ENCODE measurements at regions not wholly inside any gene's neighbourhood (a gene's known extent, or its start where the extent isn't known, plus 50 kb on each side); places are given as distances from the start of the nearest gene placed in this dataset.

- Histone ChIP-seq H3K4me1 (no peaks in the 10 kb centered on the region), H3K4me3 (no peak overlapping the region), H3K4me2 (no peak overlapping the region), H3K9ac (no peak overlapping the region), H3K36me3 (no peaks in the 10 kb centered on the region), H3K27me3 (no peaks in the 10 kb centered on the region), H3K27ac (no peak overlapping the region), H3K9me3 (replicated peaks in 1 of 11) (no peaks in the 10 kb centered on the region), H4K20me1 (no peaks in the 10 kb centered on the region)
- TF ChIP-seq Cebpa-rat (IDR thresholded peaks at IDR 0.05) = no peak
These were observed 242.1 kb upstream of the NUDT12 start for GRCh38 chr5:103804711-103805110.

DNA sequence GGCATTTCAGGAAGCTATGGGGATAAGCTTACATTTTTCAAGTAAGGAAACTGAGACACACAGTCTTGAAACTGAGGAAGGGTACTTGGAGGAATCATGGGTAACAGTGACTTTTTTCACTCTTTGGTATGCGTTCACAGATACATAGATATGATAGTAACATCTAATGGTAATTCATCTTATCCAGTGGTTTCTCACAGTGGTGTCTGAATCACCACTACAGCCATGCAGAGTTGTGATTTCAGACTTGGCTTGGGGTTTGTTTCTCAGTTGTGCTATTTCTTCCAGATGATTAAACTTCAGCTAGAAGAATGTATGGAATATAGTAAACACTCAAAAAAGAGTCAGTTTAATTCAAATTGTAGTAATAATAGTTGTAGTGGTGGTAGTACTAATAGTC, 239.1 kb upstream of the NUDT12 start:
- TF ChIP-seq Cebpa-rat (IDR thresholded peaks at IDR 0.05) = no peak
- no peaks in the 10 kb centered on the region for H3K36me3 ChIP-seq
- H3K4me1 ChIP-seq = no peaks in the 10 kb centered on the region
- no peak overlapping the region for H3K4me3 ChIP-seq
- no peak overlapping the region for H3K9ac ChIP-seq
- H3K4me2 ChIP-seq = no peak overlapping the region
- no peaks in the 10 kb centered on the region for H4K20me1 ChIP-seq
- H3K9me3 ChIP-seq (replicated peaks in 1 of 11) = peaks cover 5 to 11% (median 8%) of the 10 kb centered on the region in 11 experiments; a peak in 20 of 22 replicates
- H3K27me3 ChIP-seq = no peaks in the 10 kb centered on the region
- no peak overlapping the region for H3K27ac ChIP-seq

GRCh38 chr5:103800741-103801495, 238.3 kb upstream of the NUDT12 start:
- Histone ChIP-seq H4K20me1 (no peaks in the 10 kb centered on the region), H3K27me3 (no peaks in the 10 kb centered on the region), H3K9me3 (replicated peaks in 1 of 11) (peaks cover 7 to 13% (median 10%) of the 10 kb centered on the region in 11 experiments; a peak in 20 of 22 replicates), H3K27ac (no peak overlapping the region), H3K4me2 (no peak overlapping the region), H3K4me1 (no peaks in the 10 kb centered on the region), H3K9ac (no peak overlapping the region), H3K4me3 (no peak overlapping the region), H3K36me3 (no peaks in the 10 kb centered on the region)
- no peak for TF ChIP-seq Cebpa-rat (IDR thresholded peaks at IDR 0.05)

GRCh38 chr5:103793595-103794182, 231.1 kb upstream of the NUDT12 start:
- Histone ChIP-seq H3K27ac (no peak overlapping the region), H3K4me2 (no peak overlapping the region), H3K4me3 (no peak overlapping the region), H3K9ac (no peak overlapping the region), H3K4me1 (no peaks in the 10 kb centered on the region), H3K36me3 (no peaks in the 10 kb centered on the region), H3K27me3 (no peaks in the 10 kb centered on the region), H3K9me3 (replicated peaks in 1 of 11) (peaks cover 55 to 71% (median 66%) of the 10 kb centered on the region in 11 experiments), H4K20me1 (no peaks in the 10 kb centered on the region)
- TF ChIP-seq Cebpa-rat (IDR thresholded peaks at IDR 0.05) = no peak

DNA sequence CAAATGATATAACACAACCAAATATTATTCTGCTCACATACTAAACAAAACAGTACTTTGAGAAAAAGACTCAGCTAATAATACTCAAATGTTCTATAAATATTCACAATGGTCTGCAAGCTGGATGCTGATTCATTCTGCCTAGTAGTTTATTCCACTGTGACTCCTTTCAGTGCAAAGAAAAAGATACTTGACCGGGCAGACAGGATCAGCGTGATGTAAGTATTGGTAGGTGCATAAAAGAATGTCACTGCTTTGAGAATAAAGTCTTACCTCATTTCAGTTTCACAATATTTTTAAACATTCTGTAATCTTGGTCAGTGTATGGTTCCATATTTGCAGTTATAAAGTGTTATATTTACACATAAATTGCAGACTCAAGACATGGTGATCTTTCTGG, 223.0 kb upstream of the NUDT12 start:
- Histone ChIP-seq H3K27ac (no peak overlapping the region), H3K9ac (no peak overlapping the region), H3K4me3 (no peak overlapping the region), H3K4me2 (no peak overlapping the region), H3K9me3 (replicated peaks in 1 of 11) (peaks cover 9 to 20% (median 18%) of the 10 kb centered on the region in 11 experiments), H4K20me1 (no peaks in the 10 kb centered on the region), H3K4me1 (no peaks in the 10 kb centered on the region), H3K27me3 (no peaks in the 10 kb centered on the region), H3K36me3 (no peaks in the 10 kb centered on the region)
- TF ChIP-seq Cebpa-rat (IDR thresholded peaks at IDR 0.05) = no peak

GRCh38 chr5:103783669-103784068, 221.1 kb upstream of the NUDT12 start:
- peaks cover 0 to 7% (median 5%) of the 10 kb centered on the region in 11 experiments; a peak in 14 of 22 replicates for H3K9me3 ChIP-seq (replicated peaks in 1 of 11)
- H3K27me3 ChIP-seq = no peaks in the 10 kb centered on the region
- no peak for TF ChIP-seq Cebpa-rat (IDR thresholded peaks at IDR 0.05)
- no peak overlapping the region for H3K4me3 ChIP-seq
- no peaks in the 10 kb centered on the region for H4K20me1 ChIP-seq
- no peak overlapping the region for H3K9ac ChIP-seq
- no peak overlapping the region for H3K4me2 ChIP-seq
- H3K4me1 ChIP-seq = no peaks in the 10 kb centered on the region
- H3K27ac ChIP-seq = no peak overlapping the region
- H3K36me3 ChIP-seq = no peaks in the 10 kb centered on the region

DNA sequence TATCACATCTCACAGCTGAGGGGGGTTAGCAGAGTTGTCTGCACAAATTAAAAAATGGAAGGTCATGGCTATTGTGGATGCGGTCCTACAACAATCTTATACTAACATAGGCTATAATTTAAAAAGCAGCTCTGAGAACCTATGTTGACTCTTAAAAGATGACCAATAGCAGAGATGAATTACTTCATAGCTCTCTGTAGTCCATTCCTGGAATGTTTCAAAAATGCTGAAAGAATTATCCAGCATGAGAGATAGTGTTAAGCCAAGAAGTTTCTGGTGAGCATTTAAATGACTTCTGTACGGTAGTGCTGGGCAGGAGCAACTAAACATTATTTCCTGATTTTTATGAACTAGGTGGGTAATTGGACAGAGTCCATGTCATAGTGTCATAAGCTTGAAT, 218.2 kb upstream of the NUDT12 start:
- Histone ChIP-seq H3K27ac (no peak overlapping the region), H3K4me2 (no peak overlapping the region), H3K9me3 (replicated peaks in 1 of 11) (peaks cover 0 to 21% (median 18%) of the 10 kb centered on the region in 11 experiments; a peak in 15 of 22 replicates), H3K27me3 (no peaks in the 10 kb centered on the region), H3K36me3 (no peaks in the 10 kb centered on the region), H4K20me1 (no peaks in the 10 kb centered on the region), H3K9ac (no peak overlapping the region), H3K4me3 (no peak overlapping the region), H3K4me1 (no peaks in the 10 kb centered on the region)
- no peak for TF ChIP-seq Cebpa-rat (IDR thresholded peaks at IDR 0.05)

- Histone ChIP-seq H3K4me1 (no peaks in the 10 kb centered on the region), H3K9me3 (replicated peaks in 1 of 11) (peaks cover 5 to 34% (median 21%) of the 10 kb centered on the region in 11 experiments; a peak in 17 of 22 replicates), H3K4me2 (no peak overlapping the region), H3K9ac (no peak overlapping the region), H3K4me3 (no peak overlapping the region), H3K36me3 (no peaks in the 10 kb centered on the region), H3K27me3 (no peaks in the 10 kb centered on the region), H4K20me1 (no peaks in the 10 kb centered on the region), H3K27ac (no peak overlapping the region)
- no peak for TF ChIP-seq Cebpa-rat (IDR thresholded peaks at IDR 0.05)
These were observed 212.1 kb upstream of the NUDT12 start for GRCh38 chr5:103774721-103775120.

GRCh38 chr5:103772248-103772647, 209.7 kb upstream of the NUDT12 start:
- H3K4me3 ChIP-seq = no peak overlapping the region

DNA sequence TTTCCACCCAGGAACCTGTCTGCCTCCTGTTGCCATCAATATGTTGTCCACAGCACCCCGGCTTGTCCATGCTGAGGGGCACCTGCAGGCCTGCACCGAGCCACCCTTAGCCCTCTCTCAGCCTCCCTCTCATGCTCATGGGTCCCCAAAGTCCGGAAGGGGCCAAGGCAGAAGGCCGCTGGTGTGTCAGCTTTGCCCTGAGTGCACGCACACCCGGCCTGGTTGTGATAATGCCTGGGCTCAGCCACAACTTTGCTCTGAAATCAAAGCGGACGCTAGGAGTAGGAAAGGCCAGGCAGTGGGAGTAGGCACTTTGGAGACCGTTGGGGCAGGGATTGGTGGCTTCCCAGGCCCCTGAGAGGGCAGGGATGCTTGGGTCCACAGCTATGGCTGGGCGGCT, 201.8 kb upstream of the NUDT12 start:
- TF ChIP-seq Cebpa-rat (IDR thresholded peaks at IDR 0.05) = no peak
- no peaks in the 10 kb centered on the region for H3K9me3 ChIP-seq (replicated peaks in 1 of 11)
- H3K36me3 ChIP-seq = no peaks in the 10 kb centered on the region
- H3K4me3 ChIP-seq = no peak overlapping the region
- no peaks in the 10 kb centered on the region for H4K20me1 ChIP-seq
- peaks cover 0 to 9% (median 2%) of the 10 kb centered on the region in 10 experiments; a peak in 8 of 20 replicates for H3K4me1 ChIP-seq
- no peak overlapping the region for H3K9ac ChIP-seq
- H3K27ac ChIP-seq = no peak overlapping the region
- H3K27me3 ChIP-seq = no peaks in the 10 kb centered on the region
- no peak overlapping the region for H3K4me2 ChIP-seq

More at GRCh38 chr5:103772248-103772647, 209.7 kb upstream of the NUDT12 start:
- Histone ChIP-seq H4K20me1 (no peaks in the 10 kb centered on the region), H3K27me3 (no peaks in the 10 kb centered on the region), H3K4me2 (no peak overlapping the region), H3K9me3 (replicated peaks in 1 of 11) (peaks cover 0 to 15% (median 7%) of the 10 kb centered on the region in 11 experiments; a peak in 11 of 22 replicates), H3K27ac (no peak overlapping the region), H3K9ac (no peak overlapping the region), H3K4me1 (no peaks in the 10 kb centered on the region), H3K36me3 (no peaks in the 10 kb centered on the region)
- no peak for TF ChIP-seq Cebpa-rat (IDR thresholded peaks at IDR 0.05)
